HG03135 (cell line): ENCODE measurements at regions not wholly inside any gene's neighbourhood (a gene's known extent, or its start where the extent isn't known, plus 50 kb on each side); places are given as distances from the start of the nearest gene placed in this dataset.

Source experiments
- ATAC-seq: cut with Tn5 transposase; IDR thresholded peaks from one replicate; pipeline ENCODE4 v1.9.1; 2021; ENCODE audit warnings: mild to moderate bottlenecking, moderate library complexity; ENCODE audit not compliant: unreplicated experiment

GRCh38 chr6:19492636-19493405 is 344.3 kb upstream of the ID4 start:
- no peak for ATAC-seq

DNA sequence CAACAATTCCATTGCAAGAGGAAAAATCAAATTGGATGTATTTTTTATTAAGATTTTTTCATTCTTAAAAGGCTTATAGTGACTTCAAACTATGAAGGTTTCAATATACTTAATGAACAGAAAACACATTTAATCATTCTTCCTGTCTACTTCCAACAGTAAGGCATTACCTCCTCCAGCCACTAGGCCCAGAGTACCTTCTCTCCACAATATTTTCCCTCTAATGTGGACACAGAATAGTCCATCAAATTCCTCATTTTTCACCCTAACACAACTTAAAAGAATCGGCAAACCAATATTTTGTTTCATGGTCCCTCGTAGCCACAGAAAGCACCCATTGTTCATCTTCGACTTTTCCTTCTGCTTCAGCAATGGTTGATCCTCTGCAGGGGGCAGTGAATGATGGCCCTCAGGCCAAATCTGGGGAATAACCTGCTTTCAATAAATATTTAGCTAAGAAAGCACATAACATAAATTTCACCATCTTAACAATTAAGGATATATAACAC is 335.4 kb upstream of the ID4 start:
- ATAC-seq = no peak

GRCh38 chr6:19502301-19502700 is 334.9 kb upstream of the ID4 start:
- no peak for ATAC-seq

DNA sequence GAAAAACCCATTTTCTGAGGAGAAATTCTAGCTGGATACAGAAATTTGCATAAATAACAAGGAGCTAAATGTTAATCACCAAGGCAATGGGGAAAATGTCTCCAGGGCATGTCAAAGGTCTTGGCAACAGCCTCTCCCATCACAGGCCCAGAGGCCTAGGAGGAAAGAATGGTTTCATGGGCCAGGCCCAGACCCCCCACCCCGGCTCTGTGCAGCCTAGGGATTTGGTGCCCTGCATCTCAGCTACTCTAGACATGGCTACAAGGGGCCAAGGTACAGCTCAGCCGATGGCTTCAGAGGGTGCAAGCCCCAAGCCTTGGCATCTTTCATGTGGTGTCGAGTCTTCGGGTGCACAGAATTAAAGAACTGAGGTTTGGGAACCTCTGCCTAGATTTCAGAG is 321.2 kb upstream of the ID4 start:
- no peak for ATAC-seq

GRCh38 chr6:19519941-19520340 is 317.2 kb upstream of the ID4 start:
- no peak for ATAC-seq

DNA sequence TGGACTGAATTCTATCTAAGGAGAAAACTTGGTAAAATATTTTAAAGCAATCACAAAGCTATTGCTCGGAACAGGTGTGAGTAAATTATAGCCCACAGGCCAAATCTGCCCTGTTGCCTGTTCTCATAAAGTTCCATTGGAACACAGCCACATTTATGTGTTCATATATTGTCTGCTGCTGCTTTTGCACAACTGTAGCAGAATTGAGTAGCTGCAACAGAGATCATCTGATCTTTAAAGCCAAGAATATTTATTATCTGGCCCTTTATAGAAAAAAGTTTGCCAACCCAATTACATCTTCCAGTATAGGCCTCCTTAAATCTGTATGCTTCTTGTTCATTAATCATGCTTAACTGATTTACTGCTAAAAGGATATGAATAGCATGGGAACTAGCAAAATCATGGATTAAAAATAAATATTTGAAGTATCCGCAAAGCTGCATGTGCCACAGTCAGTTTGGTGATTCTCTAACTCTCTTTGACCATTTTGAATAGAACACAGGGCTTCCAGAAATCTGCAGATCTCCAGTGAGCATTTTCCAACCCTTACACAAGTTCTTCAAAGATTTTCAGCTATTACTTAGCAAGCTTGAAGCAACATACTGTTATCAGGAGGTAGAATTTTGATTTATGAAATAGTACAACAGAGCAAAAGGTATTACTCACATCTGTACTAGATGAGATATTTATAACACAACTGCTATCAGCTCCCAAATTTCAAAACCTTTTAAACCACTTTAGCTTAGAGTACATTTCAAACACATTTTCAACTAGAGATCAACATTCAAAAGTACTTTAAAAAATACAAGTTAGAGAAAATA is 312.6 kb upstream of the ID4 start:
- ATAC-seq = no peak

- ATAC-seq = no peak
Measured at GRCh38 chr6:19525673-19526072, 311.5 kb upstream of the ID4 start.

- no peak for ATAC-seq
Measured at GRCh38 chr6:19530188-19530587, 307.0 kb upstream of the ID4 start.

DNA sequence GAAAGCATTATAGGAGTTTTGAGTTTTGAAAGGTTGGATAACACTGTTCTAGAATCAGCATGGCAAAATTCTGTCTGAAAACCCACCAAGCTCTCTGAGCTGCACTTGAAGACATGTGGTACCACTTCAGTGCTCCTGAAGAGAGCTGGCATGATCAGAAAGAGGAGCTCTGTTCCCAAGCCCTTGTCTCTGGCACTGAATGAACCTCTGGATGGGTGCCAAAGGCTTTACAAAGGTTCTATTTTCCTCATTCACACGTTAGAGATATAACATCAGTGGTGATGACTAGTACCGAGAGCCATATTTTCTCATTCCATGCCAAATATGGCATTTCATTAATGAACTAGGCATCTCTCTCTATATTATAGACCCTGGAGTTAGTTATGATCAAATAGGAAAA is 301.8 kb upstream of the ID4 start:
- ATAC-seq = no peak

GRCh38 chr6:19536838-19537237 is 300.3 kb upstream of the ID4 start:
- ATAC-seq = no peak

DNA sequence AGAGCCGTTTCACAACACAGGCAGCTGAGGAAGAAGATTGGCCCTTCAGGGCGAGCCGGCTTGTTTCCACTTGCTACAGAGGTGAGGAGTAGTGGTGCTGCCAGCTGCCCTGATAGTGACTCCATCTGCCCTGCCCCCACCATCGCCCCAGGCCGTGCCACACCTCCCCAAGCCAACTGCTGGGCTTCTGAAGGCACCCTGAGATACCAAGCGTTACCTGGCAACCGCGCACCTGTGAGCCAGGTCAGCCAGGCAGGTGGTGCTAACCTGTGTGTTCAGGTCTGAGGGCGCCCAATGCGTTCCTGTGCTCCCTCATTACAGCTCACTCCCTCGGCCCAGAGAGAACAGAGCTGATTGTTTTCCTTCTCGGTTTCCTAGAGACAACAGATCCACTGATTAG is 299.1 kb upstream of the ID4 start:
- ATAC-seq = no peak

GRCh38 chr6:19547507-19547906 is 289.7 kb upstream of the ID4 start:
- no peak for ATAC-seq

DNA sequence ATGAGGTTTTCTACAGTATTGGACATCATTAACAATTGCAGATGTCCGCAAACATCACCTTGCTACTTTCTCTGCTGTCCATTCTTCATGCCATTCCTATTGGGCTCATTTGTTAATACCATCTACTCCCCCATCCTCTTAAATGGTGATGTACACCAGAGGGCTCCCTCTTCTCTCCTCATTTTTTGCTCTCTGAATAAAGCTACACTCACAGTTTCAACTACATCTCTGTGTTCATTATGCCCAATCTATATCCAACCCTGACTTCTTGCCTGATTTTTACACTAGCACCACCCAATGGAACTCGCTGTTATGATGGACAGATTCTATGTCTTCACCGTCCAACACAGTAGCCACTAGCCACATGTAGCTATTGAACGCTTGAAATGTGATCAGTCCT is 288.1 kb upstream of the ID4 start:
- no peak for ATAC-seq

DNA sequence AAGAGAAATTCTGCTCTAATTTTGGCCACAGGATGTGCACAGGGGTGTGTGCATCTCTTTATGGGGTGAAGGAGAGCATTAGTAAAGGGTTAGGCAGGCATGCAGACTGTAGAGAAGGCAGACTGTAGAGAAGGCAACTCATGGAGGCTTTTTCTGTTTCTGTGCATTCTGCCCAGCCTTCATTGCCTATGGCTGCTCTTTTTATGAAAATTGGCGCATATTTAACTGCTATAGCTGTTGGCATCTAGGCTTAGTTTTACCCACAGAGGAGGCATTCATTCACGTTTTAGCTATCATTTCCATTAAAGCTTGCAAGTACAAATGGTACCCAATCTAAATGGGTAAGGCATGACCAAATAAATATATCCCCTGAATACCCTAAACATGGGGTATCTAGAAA is 286.8 kb upstream of the ID4 start:
- no peak for ATAC-seq

- ATAC-seq = no peak
Measured at GRCh38 chr6:19551611-19552010, 285.6 kb upstream of the ID4 start.

DNA sequence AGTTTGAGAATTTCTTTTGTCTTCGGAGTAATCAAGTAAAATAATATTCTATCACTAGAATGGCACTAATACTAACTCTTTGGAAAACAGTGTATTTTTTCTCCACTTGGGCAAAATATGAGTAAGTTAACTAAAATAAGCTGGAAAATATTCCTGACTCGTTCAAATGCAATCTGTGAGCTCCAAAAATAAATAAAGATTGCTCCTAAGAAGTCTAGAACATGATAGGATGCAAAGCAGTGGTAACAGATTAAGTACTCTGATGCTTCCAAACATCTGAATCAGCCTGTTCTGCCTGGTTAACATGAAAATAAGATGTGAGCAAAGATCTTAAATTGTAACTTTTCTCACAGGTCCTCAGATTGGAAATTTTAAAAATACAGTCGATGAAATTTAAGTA is 285.1 kb upstream of the ID4 start:
- ATAC-seq = no peak

DNA sequence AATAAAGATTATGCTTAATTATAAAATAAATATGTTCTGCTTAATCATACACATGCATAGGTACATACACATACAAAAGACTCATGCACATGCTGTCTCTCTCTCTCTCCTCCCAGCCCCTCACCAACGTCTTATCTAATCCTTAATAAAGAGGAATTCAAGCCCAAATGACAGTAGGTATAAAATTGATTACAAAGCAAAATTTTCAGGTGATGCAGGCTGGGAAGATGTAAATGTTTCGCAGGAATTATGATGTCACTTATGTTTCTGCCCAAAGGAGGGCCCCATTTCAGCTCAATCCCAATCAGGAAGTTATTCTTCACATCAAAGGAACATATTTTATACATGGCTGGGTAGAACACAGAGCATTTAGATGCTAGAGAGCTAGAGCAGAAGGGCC is 284.6 kb upstream of the ID4 start:
- ATAC-seq = no peak

- ATAC-seq = no peak
Measured at GRCh38 chr6:19554356-19555225, 282.6 kb upstream of the ID4 start.

DNA sequence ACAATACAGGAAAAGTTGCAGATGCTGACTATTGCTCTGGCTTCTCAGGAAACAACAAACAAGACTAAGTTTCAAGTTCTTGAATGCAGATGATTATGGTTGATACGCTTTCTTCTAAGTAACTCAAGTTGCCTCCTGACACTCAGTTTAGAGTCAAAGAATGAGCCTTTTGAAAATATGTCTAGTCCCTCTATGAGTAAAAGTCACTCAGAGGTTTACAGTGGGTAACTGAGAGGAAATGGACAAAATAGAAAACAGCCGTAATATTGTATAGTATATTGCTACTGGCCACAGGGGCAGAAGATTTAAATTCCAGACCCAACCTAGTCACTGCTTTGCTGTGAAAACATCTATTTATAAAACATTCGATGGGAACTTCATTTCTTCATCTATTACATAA is 280.0 kb upstream of the ID4 start:
- no peak for ATAC-seq

DNA sequence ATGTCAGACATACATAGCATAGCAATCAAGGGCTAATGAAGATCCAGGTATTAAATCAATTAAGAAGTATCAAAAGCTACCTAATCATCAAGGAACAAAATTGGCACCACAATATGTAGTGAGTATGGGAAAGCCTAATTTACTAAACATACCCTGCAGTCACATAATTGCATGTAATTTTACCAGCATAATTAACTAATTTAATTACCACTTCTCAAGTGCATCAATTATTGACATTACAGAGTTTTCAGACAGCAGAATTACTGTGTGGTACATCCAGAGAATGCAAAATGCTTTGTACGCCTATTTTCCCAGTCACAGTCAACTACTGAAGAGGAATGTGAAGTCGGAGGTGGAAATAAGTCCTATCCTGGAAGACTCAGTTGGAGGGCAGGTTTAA is 279.0 kb upstream of the ID4 start:
- ATAC-seq = no peak

DNA sequence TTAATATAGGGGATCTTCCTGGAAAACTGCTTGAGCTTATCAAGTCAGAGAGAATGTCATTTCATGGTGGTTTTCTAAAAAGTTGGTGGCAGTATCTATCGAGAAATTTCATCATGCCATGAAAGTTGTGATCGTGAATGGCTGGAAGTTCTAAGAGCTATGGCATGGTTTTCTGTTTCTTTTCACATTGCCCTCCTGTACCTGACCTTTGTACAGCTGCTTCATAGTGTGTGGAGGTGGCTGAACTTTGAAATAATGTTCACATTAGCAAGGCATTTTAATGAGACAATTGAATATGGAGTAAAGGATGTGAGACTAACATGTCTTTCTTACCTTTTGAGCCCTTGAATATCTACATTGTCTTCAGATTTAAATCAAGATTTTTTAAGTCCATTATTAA is 278.2 kb upstream of the ID4 start:
- ATAC-seq = no peak
